HG03280 (cell line): ENCODE measurements at regions not wholly inside any gene's neighbourhood (a gene's known extent, or its start where the extent isn't known, plus 50 kb on each side); places are given as distances from the start of the nearest gene placed in this dataset.

ENCODE experiments used
- ATAC-seq: cut with Tn5 transposase; IDR thresholded peaks from one replicate; pipeline ENCODE4 v1.9.1; 2021; ENCODE audit warnings: mild to moderate bottlenecking, moderate library complexity; ENCODE audit not compliant: unreplicated experiment

GRCh38 chr9:95733741-95734666, 141.5 kb upstream of the ERCC6L2 start:
- no peak for ATAC-seq

GRCh38 chr9:95732802-95733688, 142.4 kb upstream of the ERCC6L2 start:
- ATAC-seq = no peak

- ATAC-seq = no peak
Measured at GRCh38 chr9:95731876-95732275, 143.6 kb upstream of the ERCC6L2 start.

- ATAC-seq = no peak
Measured at GRCh38 chr9:95729669-95730368, 145.7 kb upstream of the ERCC6L2 start.

GRCh38 chr9:95729046-95729445, 146.4 kb upstream of the ERCC6L2 start:
- no peak for ATAC-seq

GRCh38 chr9:95727947-95728520, 147.5 kb upstream of the ERCC6L2 start:
- no peak for ATAC-seq

- ATAC-seq = no peak
Measured at GRCh38 chr9:95726756-95727155, 148.7 kb upstream of the ERCC6L2 start.

- peak; percentile 20 for ATAC-seq
Measured at GRCh38 chr9:95725045-95725444, 150.4 kb upstream of the ERCC6L2 start.

- peak; percentile 95 for ATAC-seq
Measured at GRCh38 chr9:95724253-95724991, 151.1 kb upstream of the ERCC6L2 start.

- no peak for ATAC-seq
Measured at GRCh38 chr9:95722141-95722540, 153.3 kb upstream of the ERCC6L2 start.

GRCh38 chr9:95721061-95721531, 154.4 kb upstream of the ERCC6L2 start:
- ATAC-seq = no peak

GRCh38 chr9:95720496-95720895, 155.0 kb upstream of the ERCC6L2 start:
- ATAC-seq = no peak

GRCh38 chr9:95719354-95719753, 156.1 kb upstream of the ERCC6L2 start:
- no peak for ATAC-seq

- no peak for ATAC-seq
Measured at GRCh38 chr9:95718263-95718662, 157.2 kb upstream of the ERCC6L2 start.

GRCh38 chr9:95715868-95716435, 159.5 kb upstream of the ERCC6L2 start:
- ATAC-seq = no peak

GRCh38 chr9:95710446-95710845, 165.0 kb upstream of the ERCC6L2 start:
- ATAC-seq = no peak

GRCh38 chr9:95696701-95697100, 178.8 kb upstream of the ERCC6L2 start:
- no peak for ATAC-seq

- ATAC-seq = no peak
Measured at GRCh38 chr9:95691435-95691834, 174.7 kb upstream of the PTCH1 start.

- ATAC-seq = no peak
Measured at GRCh38 chr9:95689669-95690068, 172.9 kb upstream of the PTCH1 start.

- ATAC-seq = no peak
Measured at GRCh38 chr9:95684516-95684915, 167.7 kb upstream of the PTCH1 start.
